HFF-Myc (cell line): ENCODE measurements at regions not wholly inside any gene's neighbourhood (a gene's known extent, or its start where the extent isn't known, plus 50 kb on each side); places are given as distances from the start of the nearest gene placed in this dataset.

Experiments
- DNase-seq: peaks from one replicate; pipeline ENCODE4 v3.0.0-alpha.2; 2011; ENCODE audit warnings: low read depth; ENCODE audit errors: extremely low read depth
- H3K4me3 ChIP-seq: replicated peaks from 2 replicates; pipeline ENCODE4 v1.5.1; 2011; ENCODE audit warnings: low read depth, mild to moderate bottlenecking, control low read depth, low read length
- TF ChIP-seq, protein P1 (sequence below): IDR thresholded peaks from 2 replicates; pipeline ENCODE4 v1.5.1; 2012; ENCODE audit warnings: mild to moderate bottlenecking, low read depth, low read length, control low read depth; ENCODE audit errors: missing control alignments

DNA sequence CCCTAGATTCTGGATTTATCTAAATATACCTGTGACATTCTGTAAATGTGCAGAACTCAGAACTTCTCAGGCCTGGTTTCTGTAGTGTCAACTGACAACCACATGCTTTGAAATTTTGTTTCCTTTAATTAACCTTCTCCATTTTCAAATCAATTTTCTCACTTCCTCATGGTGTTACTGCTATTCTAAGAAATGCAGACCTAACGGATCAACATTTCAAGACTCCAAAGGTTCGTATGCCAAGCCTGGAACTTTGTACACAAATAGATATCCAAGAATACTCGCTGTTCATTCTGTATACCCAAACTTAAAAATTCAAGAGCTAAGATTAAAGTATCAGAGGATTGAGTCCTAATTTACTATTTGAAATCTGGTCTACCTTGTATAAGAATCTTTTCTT lies 88.1 kb downstream of the SLC24A2 start:
- no peak overlapping the region for H3K4me3 ChIP-seq
- TF ChIP-seq, protein P1, sequence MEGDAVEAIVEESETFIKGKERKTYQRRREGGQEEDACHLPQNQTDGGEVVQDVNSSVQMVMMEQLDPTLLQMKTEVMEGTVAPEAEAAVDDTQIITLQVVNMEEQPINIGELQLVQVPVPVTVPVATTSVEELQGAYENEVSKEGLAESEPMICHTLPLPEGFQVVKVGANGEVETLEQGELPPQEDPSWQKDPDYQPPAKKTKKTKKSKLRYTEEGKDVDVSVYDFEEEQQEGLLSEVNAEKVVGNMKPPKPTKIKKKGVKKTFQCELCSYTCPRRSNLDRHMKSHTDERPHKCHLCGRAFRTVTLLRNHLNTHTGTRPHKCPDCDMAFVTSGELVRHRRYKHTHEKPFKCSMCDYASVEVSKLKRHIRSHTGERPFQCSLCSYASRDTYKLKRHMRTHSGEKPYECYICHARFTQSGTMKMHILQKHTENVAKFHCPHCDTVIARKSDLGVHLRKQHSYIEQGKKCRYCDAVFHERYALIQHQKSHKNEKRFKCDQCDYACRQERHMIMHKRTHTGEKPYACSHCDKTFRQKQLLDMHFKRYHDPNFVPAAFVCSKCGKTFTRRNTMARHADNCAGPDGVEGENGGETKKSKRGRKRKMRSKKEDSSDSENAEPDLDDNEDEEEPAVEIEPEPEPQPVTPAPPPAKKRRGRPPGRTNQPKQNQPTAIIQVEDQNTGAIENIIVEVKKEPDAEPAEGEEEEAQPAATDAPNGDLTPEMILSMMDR: no peak
- DNase-seq: no peak

DNA sequence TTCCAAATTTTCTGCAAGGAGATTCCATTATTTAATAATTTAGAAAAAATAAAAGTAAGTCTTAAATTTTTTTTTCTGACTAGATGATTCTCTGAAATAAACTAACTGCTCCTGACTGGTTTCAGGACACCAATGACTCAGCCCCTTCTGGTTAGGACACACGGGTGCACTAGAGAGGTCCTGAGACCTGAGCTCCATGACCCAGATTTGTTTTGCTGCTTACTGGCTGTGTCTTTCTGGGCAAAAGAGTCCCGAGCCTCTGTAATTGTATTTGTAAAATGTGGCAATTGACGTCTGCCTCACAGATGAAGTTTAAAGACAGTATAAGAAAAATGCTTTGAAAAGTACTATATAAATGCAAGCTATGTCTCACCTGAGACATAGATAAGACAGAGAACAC lies 89.1 kb downstream of the SLC24A2 start:
- TF ChIP-seq, protein P1: no peak
- no peak overlapping the region for H3K4me3 ChIP-seq
- DNase-seq: no peak

DNA sequence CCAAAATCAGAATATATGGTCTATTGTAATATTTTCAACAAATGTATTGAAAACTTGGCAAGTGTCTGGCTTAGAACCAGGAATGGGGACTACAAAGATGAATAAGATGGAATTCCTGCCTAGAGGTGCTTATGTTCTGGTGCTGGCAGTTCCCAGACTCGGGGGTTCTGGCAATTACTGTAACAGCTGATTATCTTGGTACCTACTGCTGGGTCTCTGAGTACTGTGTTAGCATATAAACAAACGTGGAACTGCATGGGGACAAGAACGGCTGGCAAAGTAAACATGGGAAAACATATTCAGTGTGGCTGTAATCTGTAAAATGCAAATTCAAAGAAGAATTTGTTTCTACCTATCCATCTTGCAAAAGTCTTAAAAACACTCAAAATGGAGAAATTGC lies 89.9 kb downstream of the SLC24A2 start:
- TF ChIP-seq, protein P1: no peak
- no peak overlapping the region for H3K4me3 ChIP-seq
- DNase-seq: no peak

DNA sequence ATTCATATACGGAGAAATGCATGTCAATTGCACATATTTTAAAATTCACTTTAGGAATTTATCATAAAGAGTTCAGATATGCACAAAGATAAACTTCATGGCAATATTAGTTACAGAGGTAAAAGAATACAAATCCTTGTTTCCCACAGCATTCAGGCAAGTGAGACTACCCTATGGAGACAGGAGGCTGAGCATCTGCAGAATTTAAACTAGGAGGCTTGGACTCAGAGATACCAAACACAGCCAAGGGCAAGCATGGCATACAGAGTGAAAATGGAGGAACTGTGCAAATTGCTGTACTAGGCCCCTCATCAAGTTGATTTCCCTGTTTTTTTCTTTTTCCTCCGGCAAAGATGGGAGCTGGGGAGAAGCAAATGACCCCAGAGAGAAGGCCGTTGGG lies 94.2 kb downstream of the SLC24A2 start:
- TF ChIP-seq, protein P1: no peak
- no peak overlapping the region for H3K4me3 ChIP-seq
- DNase-seq: no peak

DNA sequence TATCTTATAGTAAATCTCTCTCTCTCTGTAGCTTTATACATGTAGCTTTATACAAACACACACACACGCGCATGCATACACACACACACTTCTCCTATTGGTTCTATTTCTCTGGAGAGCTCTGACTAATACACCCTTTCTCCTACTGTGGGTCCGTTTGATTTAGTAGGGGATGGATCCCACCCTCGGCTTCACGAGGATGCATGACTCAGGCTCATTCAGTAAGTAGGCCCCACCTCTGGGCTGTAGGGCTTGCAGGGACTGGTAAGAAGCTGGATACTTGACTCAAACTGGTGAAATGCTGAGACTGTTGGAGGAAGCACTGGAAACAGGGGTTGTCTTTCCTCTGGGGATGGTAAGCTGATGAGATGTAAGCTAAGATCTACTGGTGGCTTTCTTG lies 98.7 kb downstream of the SLC24A2 start:
- DNase-seq: no peak
- no peak overlapping the region for H3K4me3 ChIP-seq
- TF ChIP-seq, protein P1: no peak

DNA sequence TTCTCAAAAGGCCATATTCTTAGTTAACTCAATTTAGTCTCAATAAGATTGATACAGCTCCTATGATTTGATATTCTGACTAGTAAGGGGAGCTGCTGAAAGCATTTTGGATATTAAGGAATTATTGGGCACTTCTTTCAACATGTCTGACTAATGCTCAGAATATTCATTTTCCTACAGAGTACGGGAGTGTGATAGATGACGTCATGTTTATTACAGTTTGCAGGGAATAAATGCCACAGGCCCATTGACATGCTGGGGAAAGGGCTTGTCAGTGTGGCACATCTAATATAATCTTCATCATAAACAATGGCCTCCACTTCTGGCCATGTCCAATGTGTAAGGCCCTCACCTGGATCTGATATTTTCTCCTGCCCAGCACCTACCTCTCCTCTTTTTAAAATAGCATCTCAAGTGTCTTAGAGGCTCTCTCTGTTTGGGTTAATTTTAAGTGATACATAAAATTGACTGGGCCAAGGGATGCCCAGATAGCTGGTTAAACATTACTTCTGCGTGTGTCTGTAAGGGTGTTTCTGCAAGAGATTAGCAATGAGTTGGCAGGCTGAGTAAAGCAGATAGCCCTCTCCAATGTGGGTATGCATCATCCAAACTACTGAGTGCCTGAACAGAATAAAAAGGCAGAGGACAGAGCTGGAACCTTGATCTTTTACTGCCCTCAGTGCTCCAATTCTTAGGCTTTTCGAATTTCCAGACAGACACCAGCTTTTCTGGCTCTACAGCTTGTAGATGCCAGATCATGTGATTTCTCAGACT lies 99.3 kb downstream of the SLC24A2 start:
- no peak for DNase-seq
- H3K4me3 ChIP-seq: no peak overlapping the region
- TF ChIP-seq, protein P1: no peak

DNA sequence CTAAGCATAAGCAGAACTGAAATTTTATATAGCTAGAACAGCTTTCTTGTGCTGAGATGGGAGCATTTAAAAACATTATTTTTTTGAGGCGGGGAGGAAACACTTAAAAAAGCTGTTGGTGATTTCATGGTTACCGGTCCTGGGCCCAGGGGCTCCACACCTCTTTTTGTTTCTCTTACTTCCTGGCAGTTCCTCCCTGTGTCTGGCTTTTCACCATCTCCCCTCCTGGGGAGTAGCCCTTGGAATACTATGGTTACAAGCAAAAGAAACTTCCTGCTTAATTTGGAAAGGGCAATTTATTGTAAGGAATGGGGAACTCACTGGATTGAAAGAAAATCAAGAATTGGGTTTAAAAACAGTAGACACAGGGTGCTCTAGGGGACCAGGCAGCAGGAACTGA lies 105.1 kb downstream of the SLC24A2 start:
- TF ChIP-seq, protein P1: no peak
- H3K4me3 ChIP-seq: no peak overlapping the region
- DNase-seq: no peak
